NCI-H128 (cell line): ENCODE measurements at regions not wholly inside any gene's neighbourhood (a gene's known extent, or its start where the extent isn't known, plus 50 kb on each side); places are given as distances from the start of the nearest gene placed in this dataset.

Experiments used
- DNase-seq: peaks from one replicate; lab custom pipeline; 2025; ENCODE audit not compliant: unreplicated experiment; lab: John Stamatoyannopoulos, UW

DNA sequence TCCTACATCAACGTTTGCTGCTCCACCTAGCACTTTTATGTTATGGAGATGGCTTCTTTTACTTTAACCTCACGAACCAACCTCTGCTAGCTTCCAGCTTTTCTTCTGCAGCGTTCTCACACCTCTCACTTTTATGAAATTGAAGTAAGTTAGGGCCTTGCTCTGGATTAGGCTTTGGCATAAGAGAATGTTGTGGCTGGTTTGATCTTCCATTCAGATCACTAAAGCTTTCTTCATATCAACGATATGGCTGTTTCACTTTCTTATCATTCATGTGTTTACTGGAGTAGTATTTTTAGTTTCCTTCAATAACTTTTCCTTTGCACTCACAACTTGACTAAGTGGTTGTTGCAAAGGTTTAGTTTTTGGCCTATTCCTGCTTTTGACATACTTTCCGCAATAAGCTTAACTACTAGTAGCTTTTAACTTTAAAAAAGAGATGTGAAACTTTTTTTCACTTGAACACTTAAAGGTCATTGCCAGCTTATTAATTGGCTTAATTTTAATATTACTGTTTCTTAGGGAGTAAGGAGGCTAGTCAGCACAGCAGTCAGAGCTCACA is 60.0 kb upstream of the SPRY2 start:
- DNase-seq = no peak

DNA sequence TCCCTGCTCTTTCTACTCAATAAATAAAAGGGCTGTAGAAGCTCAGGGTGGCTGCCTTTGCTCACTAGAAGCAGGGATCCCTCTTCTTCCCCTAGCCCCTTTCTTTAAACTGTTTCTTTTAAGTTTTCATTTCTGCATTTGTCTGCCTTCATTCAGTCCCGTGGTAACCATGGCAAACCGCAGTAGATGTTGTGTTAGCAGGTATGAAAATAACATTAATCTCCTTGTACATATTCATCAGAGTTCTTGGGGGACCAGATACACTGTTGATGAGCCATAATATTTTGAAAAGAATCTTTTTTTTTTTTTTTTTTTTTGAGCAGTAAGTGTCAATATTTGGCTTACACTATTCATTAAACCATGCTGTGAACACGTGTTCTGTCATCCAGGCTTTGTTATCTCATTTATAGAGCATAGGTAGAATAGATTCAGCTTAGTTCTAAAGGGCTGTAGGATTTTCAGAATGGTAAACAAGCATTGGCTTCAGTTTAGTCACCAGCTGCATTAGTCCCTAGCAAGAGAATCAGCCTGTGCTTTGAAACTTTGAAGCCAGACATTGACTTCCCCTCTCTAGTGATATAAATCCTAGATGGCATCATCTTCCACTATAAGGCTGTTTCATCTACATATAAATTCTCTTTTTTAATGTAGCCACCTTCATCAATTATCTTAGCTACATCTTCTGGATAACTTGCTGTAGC is 59.4 kb upstream of the SPRY2 start:
- DNase-seq = no peak

DNA sequence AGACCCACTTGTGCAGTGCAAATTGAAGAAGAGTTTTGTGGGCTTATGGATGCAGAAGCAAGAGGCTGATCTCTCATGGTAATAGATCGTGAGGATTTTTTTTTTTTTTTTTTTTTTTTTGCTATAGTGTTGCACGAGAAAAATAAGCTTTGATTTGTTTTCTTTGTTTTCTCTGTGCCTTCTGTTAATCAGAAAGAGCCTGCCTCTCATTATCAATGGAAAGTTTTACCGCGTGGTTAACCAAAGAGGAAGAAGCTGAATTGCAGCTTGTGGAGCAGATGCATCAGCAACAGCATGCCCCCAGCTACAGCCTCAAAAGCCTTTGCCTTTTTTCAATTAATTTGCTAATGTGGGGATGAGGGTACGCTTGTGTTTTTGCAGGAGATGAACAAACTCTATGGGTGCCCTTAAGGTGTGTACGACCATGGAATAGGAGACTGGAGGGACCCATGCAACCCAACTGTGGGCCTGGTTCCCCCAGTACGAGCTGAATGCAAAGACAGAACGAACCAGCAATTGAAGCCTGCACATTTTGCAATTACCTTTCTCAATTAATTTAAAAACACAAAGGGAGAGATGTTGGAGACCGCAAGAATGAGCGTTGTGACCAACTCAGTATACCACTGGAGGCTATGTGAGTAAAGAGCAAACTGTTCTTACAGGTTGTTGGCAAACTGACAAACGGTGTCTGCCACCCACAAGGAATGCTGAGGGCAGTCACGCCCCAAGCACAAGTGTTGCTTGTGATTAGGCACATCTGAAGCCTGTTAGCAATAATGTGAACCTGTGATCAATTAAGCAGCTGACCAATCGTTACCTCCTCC is 58.6 kb upstream of the SPRY2 start:
- no peak for DNase-seq
